A673 (cell line): ENCODE measurements at regions not wholly inside any gene's neighbourhood (a gene's known extent, or its start where the extent isn't known, plus 50 kb on each side); places are given as distances from the start of the nearest gene placed in this dataset.

Experiments
- CTCF ChIP-seq: fragments of 300-800, 200-600 bp; sonication (generic); conservative IDR thresholded peaks from 2 replicates; pipeline ENCODE4 v1.5.1; 2017; ENCODE audit warnings: low read depth, mild to moderate bottlenecking, antibody characterized with exemption, low read length, moderate library complexity, mixed read lengths
- EZH2 ChIP-seq: fragments of 200-600 bp; sonication (generic); IDR thresholded peaks from 2 replicates; pipeline ENCODE4 v1.6.1; 2017; ENCODE audit warnings: borderline replicate concordance, low read depth, mild to moderate bottlenecking, mixed read lengths, antibody characterized with exemption, low read length; ENCODE audit not compliant: poor library complexity, severe bottlenecking

DNA sequence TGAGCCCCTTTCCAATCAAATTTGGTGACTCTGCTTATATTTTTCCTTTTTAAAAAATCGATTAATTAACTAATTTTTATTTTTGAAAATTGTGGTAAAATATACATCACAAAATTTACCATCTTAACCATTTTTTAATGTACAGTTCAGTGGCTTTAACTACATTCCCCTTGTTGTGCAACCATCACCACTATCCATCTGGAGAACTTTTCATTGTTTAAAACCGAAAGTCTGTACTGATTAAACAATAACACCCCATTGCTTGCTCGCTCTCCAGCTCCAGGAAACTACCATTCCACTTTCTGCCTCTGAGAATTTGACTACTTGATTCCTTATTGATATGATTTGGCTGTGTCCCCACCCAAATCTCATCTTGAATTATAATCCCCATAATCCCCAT, 283.4 kb downstream of the C12orf75 start:
- TF ChIP-seq CTCF, result no peak
- no peak for TF ChIP-seq EZH2
